COLO668 (cell line): ENCODE measurements at regions not wholly inside any gene's neighbourhood (a gene's known extent, or its start where the extent isn't known, plus 50 kb on each side); places are given as distances from the start of the nearest gene placed in this dataset.

ENCODE experiments used
- DNase-seq: peaks from one replicate; lab custom pipeline; 2025; ENCODE audit not compliant: unreplicated experiment; lab: John Stamatoyannopoulos, UW

DNA sequence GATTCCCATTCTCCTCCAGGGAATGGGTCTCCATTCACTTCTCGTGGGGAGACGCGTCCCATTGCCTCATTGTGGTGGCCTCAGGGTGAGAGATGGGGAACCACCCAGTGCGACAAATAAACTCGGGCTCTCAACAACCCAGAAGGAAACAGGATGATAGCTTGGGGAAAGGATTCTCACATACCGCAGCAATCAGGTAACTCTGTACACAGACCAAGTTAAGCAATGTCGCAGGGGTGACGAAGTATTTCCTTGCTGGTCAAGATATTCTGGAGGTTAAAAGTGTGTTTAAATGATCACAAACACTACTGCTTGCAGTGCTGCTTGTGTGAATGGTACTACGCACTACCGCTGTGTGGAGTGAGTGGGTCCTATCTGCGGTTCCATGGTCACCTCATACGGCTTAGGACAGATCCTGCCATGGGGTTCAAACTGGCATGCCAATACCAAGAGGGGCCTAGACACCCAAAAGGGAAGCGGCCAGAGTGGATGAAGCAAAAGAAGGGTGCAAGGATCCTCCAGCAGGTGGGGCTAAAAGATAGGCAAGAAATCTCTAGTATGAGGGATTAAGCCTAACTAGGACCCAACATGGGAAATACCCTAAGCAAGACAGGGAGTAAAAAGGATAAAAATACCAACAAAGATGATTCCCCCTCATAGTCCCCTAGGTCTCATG is 143.8 kb upstream of the TMEM106B start:
- peak; percentile 35 for DNase-seq

DNA sequence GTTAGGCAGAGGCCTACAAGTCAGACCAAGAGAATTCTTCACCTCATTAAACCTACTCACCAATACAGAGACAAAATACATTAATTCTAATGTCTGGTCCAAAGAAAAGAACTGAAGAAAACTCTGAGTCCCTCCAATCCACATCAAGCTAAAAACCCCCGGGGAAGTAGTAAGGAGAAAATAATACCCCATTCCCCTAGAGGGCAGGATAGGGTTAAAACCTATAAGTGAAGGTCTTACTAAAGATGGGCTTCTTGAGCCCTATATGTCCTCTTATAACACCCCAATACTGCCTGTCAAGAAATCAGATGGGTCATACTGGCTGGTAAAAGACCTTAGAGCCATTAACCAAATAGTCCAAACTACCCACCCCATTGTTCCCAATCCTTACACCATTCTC is 141.3 kb upstream of the TMEM106B start:
- no peak for DNase-seq

DNA sequence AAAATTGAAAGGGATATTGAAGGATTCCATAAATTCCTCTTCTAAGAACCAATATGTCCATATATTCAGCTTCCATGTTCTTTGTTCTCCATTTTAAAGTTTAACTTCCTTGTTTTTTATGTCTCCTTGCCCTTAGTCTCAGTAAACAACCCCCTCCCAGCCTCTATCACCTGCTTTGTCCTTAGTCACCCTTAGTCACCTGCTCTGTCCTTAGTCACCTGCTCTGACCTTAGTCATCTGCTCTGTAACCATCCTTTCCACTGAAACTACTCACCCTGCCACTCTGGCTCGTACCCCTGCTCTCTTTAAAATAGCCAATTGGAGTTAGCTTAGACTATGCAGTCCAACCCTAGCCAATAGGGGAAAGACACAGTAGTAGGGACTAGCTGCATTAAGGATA is 136.2 kb upstream of the TMEM106B start:
- no peak for DNase-seq

DNA sequence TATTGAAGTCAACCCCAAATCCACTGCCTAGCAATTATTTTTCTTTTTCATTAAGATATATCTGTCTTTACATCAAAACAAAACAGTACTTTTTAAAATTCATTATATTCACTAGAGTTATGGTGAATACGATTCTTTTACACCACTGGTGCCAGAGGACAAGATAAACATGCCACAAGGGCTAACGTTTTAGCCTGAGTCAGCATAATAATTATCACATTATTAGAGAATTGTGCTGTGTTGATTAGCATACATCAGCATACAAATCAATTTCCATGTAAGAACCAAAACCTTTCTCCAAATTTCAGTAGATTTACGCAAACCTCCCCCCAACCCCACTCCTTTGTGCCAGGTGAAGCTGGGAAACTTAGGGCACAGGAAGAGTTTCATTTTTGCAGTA is 131.1 kb upstream of the TMEM106B start:
- no peak for DNase-seq

DNA sequence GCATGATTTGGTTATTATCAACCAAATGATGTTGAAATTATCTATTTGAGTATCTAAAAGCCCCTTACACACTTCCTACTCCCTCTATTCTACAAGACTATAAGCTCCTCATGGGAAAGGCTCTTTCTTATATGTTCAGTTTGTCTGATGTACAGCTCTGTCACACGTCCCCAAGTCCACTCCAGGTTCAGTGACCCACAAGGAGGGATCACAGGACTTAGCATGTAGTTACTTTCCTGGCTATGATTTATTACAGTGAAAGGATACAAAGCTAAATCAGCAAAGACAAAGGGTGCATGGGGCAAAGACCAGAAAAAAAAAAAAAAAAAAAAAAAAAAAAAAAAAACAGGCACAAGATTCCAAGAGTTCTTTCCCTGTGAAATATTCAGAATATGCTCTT is 125.6 kb upstream of the TMEM106B start:
- DNase-seq = no peak

DNA sequence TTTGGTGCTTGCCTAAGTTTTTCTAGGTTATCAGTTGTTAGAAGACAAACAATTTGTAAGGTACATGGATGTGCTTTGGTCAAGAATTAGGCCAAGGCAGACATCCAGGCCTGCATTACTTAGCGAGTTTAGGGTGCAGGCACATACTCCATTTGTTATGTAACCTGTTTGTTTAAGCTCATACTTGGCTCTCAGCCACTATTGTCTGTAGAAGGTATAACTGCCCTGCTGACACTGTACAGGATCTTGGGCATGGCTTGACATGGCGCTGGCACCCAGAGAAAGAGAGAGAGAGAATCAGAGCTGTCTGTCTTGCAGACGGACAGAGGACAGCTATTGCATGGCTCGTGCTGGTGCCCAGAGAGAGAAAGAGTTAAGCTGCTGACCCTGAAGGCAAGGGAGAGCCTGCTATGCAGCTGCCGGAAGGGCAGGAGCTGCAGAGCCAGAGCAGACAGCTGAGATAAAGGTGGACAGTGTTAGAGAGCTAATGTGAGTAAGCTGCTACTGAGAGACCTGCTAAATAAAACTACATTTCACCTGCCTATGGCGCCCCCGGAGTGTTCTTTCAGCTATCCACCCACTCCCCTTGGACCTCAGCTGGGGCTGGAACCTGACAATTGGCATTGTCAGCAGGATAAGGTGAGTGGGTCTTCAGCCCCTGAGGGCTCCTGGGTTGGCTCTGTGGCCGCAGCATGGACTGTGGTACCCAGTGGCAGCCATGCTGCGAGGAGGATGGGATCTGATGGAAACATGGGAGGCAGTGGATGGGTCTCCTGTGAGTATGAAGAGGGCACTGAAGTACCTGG is 120.9 kb upstream of the TMEM106B start:
- DNase-seq = no peak

DNA sequence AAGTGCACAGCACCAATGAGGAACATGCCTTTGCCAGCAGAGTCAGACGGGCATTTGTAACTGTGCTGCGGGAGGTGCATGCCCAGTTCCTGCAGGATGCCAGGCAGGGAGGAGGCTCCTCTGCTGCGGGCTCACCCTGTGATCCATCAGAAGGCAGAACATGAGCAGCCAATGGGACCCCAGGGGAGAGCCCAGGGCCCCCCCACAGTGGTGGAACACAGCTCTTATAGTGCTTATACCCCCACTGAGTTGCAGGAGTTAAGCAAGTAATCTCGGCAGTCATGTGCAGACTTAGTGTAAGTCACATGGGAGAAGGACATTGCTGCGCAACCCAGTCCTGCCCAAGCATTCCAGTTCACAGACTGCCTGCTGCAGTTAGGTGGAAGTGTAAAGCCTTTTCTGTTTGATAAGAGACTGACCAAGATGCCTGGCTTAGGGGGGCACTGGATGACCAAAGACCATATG is 120.3 kb upstream of the TMEM106B start:
- no peak for DNase-seq

DNA sequence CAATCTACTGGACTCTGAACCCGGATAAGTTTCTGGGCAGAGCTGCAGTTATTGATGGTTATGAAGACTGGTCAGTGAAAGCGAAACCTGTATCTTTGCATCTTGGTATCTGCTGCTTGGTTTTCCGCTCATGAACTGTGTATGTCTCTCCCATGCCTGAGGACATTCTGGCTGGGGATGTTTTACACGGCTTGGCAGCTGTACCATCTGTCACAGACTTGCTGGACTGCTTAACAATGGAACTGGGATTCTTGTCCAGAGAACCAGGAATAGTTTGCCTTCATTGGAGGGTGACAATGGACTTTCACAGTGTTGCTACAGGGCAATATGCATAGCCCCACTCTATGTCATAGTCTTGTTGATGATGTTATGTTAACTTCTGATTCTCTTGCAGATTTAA is 119.9 kb upstream of the TMEM106B start:
- DNase-seq = no peak

DNA sequence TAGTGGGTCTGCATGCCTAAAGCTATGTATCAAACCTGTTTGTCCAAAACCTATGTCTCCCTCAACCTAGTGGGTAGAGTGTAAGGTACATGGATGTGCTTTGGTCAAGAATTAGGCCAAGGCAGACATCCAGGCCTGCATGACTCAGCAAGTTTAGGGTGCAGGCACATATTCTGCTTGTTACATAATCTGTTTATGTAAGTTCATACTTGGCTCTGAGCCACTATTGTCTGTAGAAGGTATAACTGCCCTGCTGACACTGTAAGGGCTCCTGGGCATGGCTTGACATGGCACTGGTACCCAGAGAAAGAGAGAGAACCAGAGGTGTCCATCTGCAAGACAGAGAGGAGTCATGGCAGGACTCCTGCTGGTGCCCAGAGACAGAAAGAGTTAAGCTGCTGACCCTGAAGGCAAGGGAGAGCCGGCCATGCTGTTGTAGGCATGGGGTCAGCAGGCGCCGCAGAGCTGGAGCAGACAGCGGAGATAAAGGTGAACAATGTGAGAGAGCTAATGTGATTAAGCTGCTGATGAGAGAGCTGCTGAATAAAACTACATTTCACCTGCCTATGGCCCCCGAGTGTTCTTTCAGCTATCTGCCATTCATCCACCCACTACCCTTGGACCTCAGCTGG is 118.5 kb upstream of the TMEM106B start:
- no peak for DNase-seq

DNA sequence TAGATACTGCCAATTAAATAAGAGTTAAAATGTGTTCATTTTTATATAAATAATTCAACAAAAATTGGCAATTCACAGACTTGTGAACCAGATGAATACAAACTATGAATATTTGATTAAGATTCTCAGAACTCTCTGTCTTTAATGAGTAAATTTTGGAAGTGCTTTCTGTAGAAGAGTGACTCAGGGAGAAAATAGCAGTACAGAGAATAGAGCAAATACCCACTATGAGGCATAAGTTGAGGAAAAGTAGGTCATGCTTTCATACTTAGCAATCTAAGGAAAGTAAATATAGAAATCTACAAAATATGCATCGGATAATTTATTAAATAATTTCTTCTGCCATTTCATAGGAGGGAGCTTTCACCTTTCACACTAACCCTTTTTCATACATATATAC is 117.7 kb upstream of the TMEM106B start:
- no peak for DNase-seq

DNA sequence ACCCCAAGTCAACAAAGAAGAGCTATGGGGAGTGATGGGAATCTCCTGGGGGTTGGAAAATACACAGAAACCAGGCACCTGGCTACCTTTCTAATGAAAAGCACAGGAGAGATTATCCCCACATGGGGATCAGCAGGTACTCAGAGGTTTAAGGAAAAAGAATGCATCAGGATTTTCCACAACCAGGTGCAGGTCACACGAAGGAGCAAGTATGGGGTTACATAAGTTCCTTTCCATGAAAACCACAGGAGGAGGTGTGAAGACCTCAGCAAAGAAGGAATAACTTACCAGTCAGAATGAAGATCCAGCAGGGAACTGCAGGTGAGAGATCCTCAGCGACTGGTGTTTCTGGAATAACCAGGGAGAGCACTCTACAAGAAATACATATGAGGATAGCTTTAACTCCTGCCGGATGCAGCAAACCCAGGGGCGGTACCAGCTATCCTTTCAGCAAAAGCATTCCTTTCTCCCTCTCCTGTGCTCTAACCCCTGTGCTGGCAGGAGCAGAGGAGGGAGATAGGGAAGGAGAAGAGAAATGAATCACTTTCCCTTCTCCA is 116.7 kb upstream of the TMEM106B start:
- DNase-seq = no peak

DNA sequence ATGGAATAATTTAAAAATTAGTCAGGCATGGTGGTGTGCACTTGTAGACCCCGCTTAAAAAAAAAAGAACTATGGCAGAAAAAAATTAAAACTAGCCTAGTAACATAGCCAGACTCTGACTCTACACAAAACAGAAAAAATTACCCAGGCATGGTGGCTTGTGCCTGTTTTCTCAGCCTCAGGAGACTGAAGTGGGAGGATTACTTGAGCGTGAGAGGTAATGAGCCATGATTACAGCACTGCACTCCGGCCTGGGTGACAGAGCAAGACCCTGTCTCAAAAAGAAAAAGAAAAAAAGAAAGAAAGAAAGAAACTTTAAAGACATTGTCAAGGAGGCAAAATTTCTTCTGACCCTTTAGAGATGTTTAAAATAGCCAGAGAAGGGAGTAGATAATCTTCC is 109.0 kb upstream of the TMEM106B start:
- DNase-seq = no peak

DNA sequence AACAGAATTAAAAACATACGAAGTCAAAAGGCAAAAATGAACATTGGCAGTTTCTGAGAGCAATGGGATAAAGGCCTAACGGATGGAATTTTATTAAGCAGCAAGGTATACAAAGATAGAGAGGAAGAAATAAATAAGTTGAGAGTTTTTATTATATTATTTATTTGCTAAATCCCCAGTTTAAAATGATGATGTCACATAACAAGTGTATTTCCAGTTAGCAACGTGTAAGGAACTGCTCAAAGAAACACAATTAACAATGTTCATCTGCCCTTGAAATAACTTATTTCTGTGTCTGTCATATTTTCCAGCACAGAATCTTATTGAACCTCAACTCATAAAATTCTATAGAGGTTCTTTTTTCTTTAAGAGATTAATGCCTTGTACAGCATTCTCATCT is 108.6 kb upstream of the TMEM106B start:
- DNase-seq = no peak

DNA sequence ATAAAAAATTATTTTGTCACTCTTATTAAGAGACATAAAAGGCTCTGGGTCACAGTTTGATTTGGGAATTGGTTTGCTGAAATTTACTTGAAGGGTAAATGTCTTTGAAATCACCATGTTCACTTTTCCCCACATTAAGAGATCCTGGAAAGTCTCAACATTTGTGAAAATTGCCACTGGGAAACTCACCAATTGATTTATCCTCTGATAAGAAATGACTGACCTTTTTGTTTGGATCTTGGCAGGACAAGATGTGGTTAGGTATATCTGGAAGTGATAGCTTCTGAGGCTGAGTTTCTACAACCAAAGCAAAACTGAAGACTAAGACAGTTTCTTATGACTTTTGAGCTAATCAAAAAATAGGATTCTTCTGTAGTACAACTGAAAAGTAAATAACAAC is 107.1 kb upstream of the TMEM106B start:
- no peak for DNase-seq

DNA sequence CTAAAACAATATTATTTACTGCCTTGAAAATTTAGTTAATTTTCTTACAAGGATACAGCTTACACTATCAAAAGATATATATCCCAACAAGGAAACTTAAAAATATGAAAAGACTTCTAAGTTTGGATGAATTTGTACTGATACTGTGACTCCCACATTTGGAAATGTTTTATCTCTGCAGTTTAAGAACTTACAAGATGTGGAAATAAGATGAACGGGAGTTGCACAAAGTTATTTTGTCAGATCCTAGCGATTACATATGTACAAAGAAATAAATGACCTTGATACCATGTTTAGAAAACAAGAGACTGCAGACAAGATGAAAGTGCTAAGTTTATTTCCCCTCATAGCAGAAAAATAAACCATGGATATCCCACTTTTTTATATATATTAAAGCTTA is 103.7 kb upstream of the TMEM106B start:
- no peak for DNase-seq

DNA sequence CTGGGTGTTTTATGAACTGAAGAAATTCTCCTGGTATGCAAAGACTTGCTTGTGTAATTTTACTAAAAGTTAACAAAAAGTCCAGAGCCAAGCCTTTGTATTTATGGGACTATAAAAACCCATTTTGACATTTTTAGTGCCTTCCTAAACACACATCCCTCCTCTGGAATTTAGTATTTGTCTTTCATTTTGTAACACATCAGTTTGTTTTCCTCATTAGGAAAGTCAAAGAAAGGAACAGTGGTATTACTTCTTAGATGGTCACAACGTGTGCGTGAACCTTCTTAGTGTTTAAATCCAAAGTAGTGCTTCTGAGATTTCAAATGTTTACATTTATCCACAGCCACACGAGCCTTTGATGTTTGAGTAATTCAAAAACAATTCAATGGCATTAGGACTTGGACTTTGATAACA is 103.2 kb upstream of the TMEM106B start:
- DNase-seq = no peak

DNA sequence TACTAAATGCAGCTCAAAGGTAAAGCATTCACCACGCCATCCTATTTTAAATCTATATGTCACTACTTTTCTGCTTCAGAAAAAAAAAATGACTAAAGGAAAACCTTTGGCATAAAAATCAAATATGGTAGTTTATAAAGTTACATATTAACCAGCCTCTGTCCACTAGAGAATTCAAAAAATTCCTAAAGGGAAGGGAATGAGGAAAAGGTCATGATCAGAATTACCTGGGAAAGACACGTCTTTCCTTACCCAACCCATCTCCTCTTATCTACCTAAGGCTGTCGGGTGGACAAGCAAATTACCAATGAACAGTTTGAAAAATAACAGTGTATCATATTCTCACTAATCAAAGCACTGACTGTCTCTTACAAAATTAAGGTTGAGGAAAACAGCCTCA is 100.7 kb upstream of the TMEM106B start:
- no peak for DNase-seq

DNA sequence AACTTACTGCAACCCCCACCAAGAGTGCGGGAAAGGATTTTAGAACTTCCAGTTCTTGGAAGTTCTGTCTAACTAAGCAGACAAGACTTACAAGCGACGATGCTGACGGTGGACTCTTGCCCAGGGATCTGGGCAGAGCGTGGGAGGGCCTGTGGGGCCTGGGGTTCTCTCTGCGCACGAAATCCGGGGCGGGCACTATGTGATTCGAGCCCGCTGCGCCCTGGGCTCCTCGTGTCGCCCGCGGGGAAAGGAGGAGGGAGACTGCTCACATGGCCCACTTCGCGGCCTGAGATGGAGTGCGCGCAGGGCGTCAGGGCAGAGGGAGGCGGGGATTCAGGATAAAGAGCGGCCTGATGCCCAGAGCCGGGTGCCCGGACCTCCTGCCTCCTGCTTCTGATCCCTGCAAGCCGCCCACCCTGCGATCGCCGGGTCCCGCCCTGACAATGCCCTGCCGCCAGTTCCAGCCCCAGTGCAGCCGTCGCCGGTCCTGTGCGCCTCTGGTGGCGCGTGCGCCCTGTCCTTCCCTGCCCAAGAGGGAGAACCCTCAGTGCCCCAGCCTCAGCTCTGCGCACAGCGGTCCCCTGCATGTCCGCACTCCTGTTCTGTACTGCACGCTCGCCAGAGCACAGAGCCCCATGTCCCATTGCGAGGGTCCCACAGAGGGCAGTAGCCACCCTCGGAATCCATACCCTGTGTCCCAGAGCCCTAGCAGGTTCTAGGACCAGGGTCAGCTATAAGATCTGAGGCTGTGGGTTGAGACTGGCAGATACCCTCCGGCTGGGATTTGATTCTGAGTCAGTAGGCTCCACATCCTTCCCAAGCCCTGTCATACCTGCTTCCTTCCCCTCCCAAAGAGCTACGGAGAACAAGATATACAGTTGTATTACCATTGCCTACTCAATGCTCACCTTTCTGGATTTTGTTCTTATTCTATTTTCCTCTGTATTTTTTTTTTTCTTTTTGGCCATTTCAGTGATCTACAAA is 99.4 kb upstream of the TMEM106B start:
- peak; percentile 27 for DNase-seq

DNA sequence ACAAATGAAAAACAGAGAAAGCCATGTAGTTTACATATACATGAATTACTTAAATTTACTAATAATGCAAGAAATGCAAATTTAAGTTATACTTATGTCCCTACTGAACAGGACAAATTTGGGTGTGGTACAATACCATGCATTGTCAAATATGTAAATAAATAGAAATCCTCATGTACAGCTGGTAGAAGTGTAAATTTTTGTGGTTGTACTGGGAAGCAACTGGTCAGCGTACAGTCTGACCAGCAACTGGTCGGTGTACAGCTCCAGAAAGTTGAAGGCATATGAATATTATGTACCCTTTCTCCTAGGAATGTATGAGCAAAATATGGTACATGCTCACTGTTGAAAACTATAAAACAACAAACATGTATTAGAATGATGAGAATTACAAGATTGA is 93.9 kb upstream of the TMEM106B start:
- DNase-seq = no peak

DNA sequence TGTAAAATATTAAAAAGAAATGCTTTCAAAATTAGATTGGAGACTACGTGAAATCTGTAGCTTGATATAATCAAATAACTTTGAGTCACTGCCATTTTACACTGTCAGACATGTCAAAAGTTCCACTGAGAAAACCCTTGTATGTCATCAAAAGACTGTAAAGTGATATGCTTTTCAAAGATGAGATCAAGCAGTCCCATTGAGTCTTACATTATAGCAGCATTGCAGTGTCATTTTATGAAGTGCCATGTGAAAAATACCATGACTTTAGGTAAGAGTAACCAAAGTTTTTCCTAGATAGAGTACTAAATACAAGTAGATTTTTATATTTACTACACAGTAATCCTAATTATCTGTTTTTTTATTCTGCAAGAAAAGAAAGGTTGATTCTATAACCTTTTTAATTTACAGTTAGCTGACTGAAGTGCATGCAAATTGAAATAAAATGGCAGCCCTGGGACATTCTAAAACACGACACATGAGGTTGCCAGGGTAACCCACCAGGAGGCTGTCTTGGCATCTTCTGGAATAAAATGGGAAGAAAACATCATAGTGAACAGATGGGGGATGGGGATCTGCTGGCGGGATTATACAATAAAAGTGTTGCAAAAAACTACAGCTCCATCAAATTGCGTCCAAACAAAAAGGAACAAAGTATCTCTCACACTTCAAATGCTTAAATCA is 91.3 kb upstream of the TMEM106B start:
- DNase-seq = no peak
